PC-9 (cell line): ENCODE measurements at regions not wholly inside any gene's neighbourhood (a gene's known extent, or its start where the extent isn't known, plus 50 kb on each side); places are given as distances from the start of the nearest gene placed in this dataset.

Experiments
- CTCF ChIP-seq: fragments of 200-600 bp; sonication (generic); conservative IDR thresholded peaks from 2 replicates; pipeline ENCODE4 v1.6.1; 2017; ENCODE audit warnings: mixed run types, antibody characterized with exemption, mild to moderate bottlenecking, moderate library complexity
- EZH2 ChIP-seq: fragments of 200-600 bp; sonication (generic); IDR thresholded peaks from 2 replicates; pipeline ENCODE4 v1.8.0; 2017; ENCODE audit warnings: antibody characterized with exemption, low read depth

DNA sequence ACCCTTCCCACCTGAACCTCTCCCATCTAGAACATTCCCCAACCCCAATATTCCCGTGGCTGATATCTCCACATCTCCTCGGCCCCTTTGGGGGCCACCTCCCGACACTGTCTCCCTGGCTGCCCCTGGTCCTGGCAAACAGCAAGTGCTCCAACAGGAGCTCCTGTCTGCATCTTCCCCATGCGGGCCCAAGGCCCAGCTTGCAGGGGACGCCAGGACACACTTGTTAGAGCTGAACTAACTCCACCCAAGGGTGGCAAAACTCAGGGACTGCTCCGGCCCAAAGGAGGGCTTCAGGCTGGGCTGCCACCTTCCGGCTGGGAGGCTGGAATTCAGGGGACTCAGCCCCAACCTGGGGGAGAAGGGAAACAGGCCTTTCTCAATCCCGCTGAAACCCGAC, 106.6 kb downstream of the NCOR2 start:
- TF ChIP-seq CTCF (no peak), EZH2 (no peak)
